WTC11 (cell line): ENCODE measurements at regions not wholly inside any gene's neighbourhood (a gene's known extent, or its start where the extent isn't known, plus 50 kb on each side); places are given as distances from the start of the nearest gene placed in this dataset.
A peak's percentile ranks its signal among the peaks of the same experiment; 100 is the strongest.
"Not testable (repeated sequence)": the region's sequence is repeated elsewhere in the genome, so short reads cannot be mapped to it uniquely, and the experiment has no call there.

Experiments used
- ATAC-seq: fragments of 200-7000 bp; cut with Tn5 transposase; 2 replicates; pipeline ENCODE4 v1.10.0; 2021; ENCODE audit warnings: mild to moderate bottlenecking, moderate library complexity
- CTCF ChIA-PET: fragments of 300-600 bp; sonication (Branson Sonifier 250); formaldehyde crosslinking; loops from one replicate; lab custom pipeline; 2021; ENCODE audit warnings: antibody characterized with exemption; lab: Charles Lee
- POLR2A ChIA-PET: fragments of 350-600 bp; sonication (Branson Sonifier 250); formaldehyde crosslinking; loops from one replicate; lab custom pipeline; 2021; ENCODE audit warnings: antibody characterized with exemption; lab: Charles Lee
- DNase-seq: peaks from one replicate; pipeline ENCODE4 v3.0.0; 2021; ENCODE audit warnings: low spot score
- H3K27ac Mint-ChIP-seq: 2 replicates; pipeline ENCODE4 v1.8.0; 2021; ENCODE audit warnings: mixed read lengths
- H3K27me3 Mint-ChIP-seq: 2 replicates; pipeline ENCODE4 v1.8.0; 2021; ENCODE audit warnings: low read depth, mild to moderate bottlenecking, moderate library complexity, mixed read lengths
- H3K36me3 Mint-ChIP-seq: 2 replicates; pipeline ENCODE4 v1.8.0; 2021; ENCODE audit warnings: mixed read lengths
- H3K4me1 Mint-ChIP-seq: 2 replicates; pipeline ENCODE4 v1.8.0; 2022; ENCODE audit warnings: mixed read lengths
- H3K4me3 Mint-ChIP-seq: 2 replicates; pipeline ENCODE4 v1.8.0; 2021; ENCODE audit warnings: mild to moderate bottlenecking, moderate library complexity, mixed read lengths
- H3K9me3 Mint-ChIP-seq: 2 replicates; pipeline ENCODE4 v1.8.0; 2021; ENCODE audit warnings: mixed read lengths
- AR ChIP-seq: fragments of 250-450 bp; sonication (Bioruptor Pico); IDR thresholded peaks from 2 replicates; pipeline ENCODE4 v1.9.0; 2021; ENCODE audit warnings: mild to moderate bottlenecking
- ATF3 ChIP-seq: sonication (generic); formaldehyde crosslinking; conservative IDR thresholded peaks from 2 replicates; pipeline ENCODE4 v1.8.1; 2022; ENCODE audit warnings: mild to moderate bottlenecking, missing genetic modification reagents
- CBFB ChIP-seq: sonication (generic); formaldehyde crosslinking; IDR thresholded peaks from 2 replicates; pipeline ENCODE4 v1.8.1; 2022; ENCODE audit warnings: mild to moderate bottlenecking, low read depth, missing genetic modification reagents
- ESRRA ChIP-seq: sonication (generic); formaldehyde crosslinking; IDR thresholded peaks from 2 replicates; pipeline ENCODE4 v1.8.1; 2022; ENCODE audit warnings: mild to moderate bottlenecking, missing genetic modification reagents, borderline replicate concordance
- MYBL2 ChIP-seq: sonication (generic); formaldehyde crosslinking; IDR thresholded peaks from 2 replicates; pipeline ENCODE4 v1.8.1; 2023; ENCODE audit warnings: mild to moderate bottlenecking, moderate library complexity, missing genetic modification reagents
- NFATC4 ChIP-seq: fragments of 250-450 bp; sonication (Bioruptor Pico); IDR thresholded peaks from 2 replicates; pipeline ENCODE4 v1.9.0; 2021; ENCODE audit warnings: mild to moderate bottlenecking
- SOX15 ChIP-seq: fragments of 250-450 bp; sonication (Bioruptor Pico); IDR thresholded peaks from 2 replicates; pipeline ENCODE4 v1.9.0; 2021; ENCODE audit warnings: mild to moderate bottlenecking
- SP1 ChIP-seq: sonication (generic); formaldehyde crosslinking; conservative IDR thresholded peaks from 2 replicates; pipeline ENCODE4 v1.8.1; 2022; ENCODE audit warnings: missing genetic modification reagents
- ZNF219 ChIP-seq: sonication (generic); formaldehyde crosslinking; IDR thresholded peaks from 2 replicates; pipeline ENCODE4 v1.8.0; 2023; ENCODE audit warnings: missing genetic modification reagents, mild to moderate bottlenecking, borderline replicate concordance
- ZNF416 ChIP-seq: fragments of 250-450 bp; sonication (Bioruptor Pico); IDR thresholded peaks from 2 replicates; pipeline ENCODE4 v1.9.0; 2021; ENCODE audit warnings: mild to moderate bottlenecking, inconsistent platforms
- ZNF423 ChIP-seq: fragments of 250-450 bp; sonication (Bioruptor Pico); IDR thresholded peaks from 2 replicates; pipeline ENCODE4 v2.1.2; 2022; ENCODE audit warnings: mild to moderate bottlenecking, moderate library complexity
- ZNF512 ChIP-seq: sonication (generic); formaldehyde crosslinking; IDR thresholded peaks from 2 replicates; pipeline ENCODE4 v1.8.1; 2022; ENCODE audit warnings: missing genetic modification reagents, borderline replicate concordance
- TF ChIP-seq, protein P1 (sequence below): sonication (generic); formaldehyde crosslinking; IDR thresholded peaks from 2 replicates; pipeline ENCODE4 v1.8.1; 2022; ENCODE audit warnings: mild to moderate bottlenecking, moderate library complexity, missing genetic modification reagents
- TF ChIP-seq, protein P2 (sequence below): fragments of 250-450 bp; sonication (Bioruptor Pico); conservative IDR thresholded peaks from 2 replicates; pipeline ENCODE4 v1.9.0; 2021; ENCODE audit warnings: mild to moderate bottlenecking

GRCh38 chr2:208609166-208609804, 202.7 kb downstream of the PTH2R start (continued):
- no peak for TF ChIP-seq ZNF416 (CRISPR knock-in tag)
- TF ChIP-seq, all 79 proteins: peak for 0

- H3K4me3 Mint-ChIP-seq, H3K4me1 Mint-ChIP-seq, ATAC-seq, H3K27ac Mint-ChIP-seq, DNase-seq, H3K36me3 Mint-ChIP-seq, POLR2A ChIA-PET, H3K27me3 Mint-ChIP-seq, CTCF ChIA-PET: not testable (repeated sequence)
- H3K9me3 Mint-ChIP-seq, result peaks cover 25% of the 10 kb centered on the region
These were observed 209.1 kb downstream of the PTH2R start for GRCh38 chr2:208615675-208616074.

- peaks cover 13% of the 10 kb centered on the region for H3K9me3 Mint-ChIP-seq
- ATAC-seq (peak; percentile 96), DNase-seq (peak; percentile 13)
- H3K4me3 Mint-ChIP-seq, result no peak overlapping the region
- no peak overlapping the region for H3K27ac Mint-ChIP-seq
- no peaks in the 10 kb centered on the region for H3K36me3 Mint-ChIP-seq
- TF ChIP-seq ZNF219 (CRISPR knock-in tag) (no peak), ESRRA (CRISPR knock-in tag) (no peak), ZNF416 (CRISPR knock-in tag) (no peak), AR (CRISPR knock-in tag) (no peak), SP1 (CRISPR knock-in tag) (no peak)
- TF ChIP-seq, protein P1, sequence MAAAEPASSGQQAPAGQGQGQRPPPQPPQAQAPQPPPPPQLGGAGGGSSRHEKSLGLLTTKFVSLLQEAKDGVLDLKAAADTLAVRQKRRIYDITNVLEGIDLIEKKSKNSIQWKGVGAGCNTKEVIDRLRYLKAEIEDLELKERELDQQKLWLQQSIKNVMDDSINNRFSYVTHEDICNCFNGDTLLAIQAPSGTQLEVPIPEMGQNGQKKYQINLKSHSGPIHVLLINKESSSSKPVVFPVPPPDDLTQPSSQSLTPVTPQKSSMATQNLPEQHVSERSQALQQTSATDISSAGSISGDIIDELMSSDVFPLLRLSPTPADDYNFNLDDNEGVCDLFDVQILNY (CRISPR knock-in tag), result no peak
- TF ChIP-seq, protein P2, sequence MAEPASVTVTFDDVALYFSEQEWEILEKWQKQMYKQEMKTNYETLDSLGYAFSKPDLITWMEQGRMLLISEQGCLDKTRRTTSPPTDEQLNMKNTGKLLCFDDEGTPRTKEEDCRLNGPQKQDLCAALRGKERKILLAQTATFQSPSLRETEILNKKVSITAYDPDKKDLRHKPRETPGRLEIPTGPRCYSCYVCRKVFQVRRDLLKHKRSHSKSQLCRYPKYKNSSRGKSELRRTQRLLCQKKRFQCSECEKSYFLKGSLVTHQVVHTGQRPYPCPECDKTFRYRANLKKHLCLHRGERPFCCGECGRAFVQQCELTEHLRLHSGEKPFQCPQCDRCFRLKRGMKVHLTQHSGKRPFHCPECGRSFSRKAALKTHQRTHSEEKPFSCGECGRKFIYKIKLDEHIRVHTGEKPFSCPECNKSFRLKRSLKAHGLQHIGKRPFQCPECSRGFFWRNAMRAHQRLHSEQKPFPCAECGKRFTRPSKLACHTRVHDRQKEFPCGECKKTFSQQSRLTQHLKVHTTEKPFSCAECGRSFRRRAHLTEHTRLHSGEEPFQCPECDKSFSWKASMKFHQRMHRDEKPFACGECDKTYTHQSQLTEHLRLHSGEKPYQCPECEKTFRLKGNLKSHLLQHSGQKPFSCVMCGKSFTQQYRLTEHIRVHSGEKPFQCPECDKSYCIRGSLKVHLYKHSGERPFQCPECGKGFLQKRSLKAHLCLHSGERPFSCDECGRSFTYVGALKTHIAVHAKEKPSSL, result no peak
- ChIA-PET CTCF (no interaction called here), POLR2A (interaction anchor here (0.6 kb wide), 1 partner anchor 11 kb away, joined by 7 read pairs; no protein-coding TSS in a partner anchor)
- H3K27me3 Mint-ChIP-seq, result no peaks in the 10 kb centered on the region
- H3K4me1 Mint-ChIP-seq, result peaks cover 4% of the 10 kb centered on the region; the same call in 1 of the 2 replicates
These were observed 211.6 kb downstream of the PTH2R start for GRCh38 chr2:208618220-208618619.

- no peak for ATAC-seq
- no peak for TF ChIP-seq CBFB
- Mint-ChIP-seq H3K9me3 (peaks cover 5% of the 10 kb centered on the region), H3K4me1 (peaks cover 4% of the 10 kb centered on the region; the same call in 1 of the 2 replicates), H3K27me3 (no peaks in the 10 kb centered on the region), H3K4me3 (no peak overlapping the region), H3K36me3 (no peaks in the 10 kb centered on the region), H3K27ac (no peak overlapping the region)
- DNase-seq, result no peak
- ChIA-PET POLR2A (no interaction called here), CTCF (no interaction called here)
These were observed 213.4 kb downstream of the PTH2R start for GRCh38 chr2:208619993-208620392.

- Mint-ChIP-seq H3K27ac (no peak overlapping the region), H3K4me3 (no peak overlapping the region), H3K4me1 (peaks cover 4% of the 10 kb centered on the region; the same call in 1 of the 2 replicates), H3K9me3 (peaks cover 5% of the 10 kb centered on the region), H3K36me3 (no peaks in the 10 kb centered on the region), H3K27me3 (no peaks in the 10 kb centered on the region)
- ChIA-PET CTCF (no interaction called here), POLR2A (no interaction called here)
- TF ChIP-seq SOX15 (CRISPR knock-in tag) (no peak), ZNF512 (CRISPR knock-in tag) (no peak), ZNF423 (CRISPR knock-in tag) (no peak), NFATC4 (CRISPR knock-in tag) (no peak), ATF3 (CRISPR knock-in tag) (no peak), MYBL2 (no peak)
- TF ChIP-seq, protein P1 (CRISPR knock-in tag), result no peak
- ATAC-seq, result no peak
- no peak for DNase-seq
These were observed 213.9 kb downstream of the PTH2R start for GRCh38 chr2:208620487-208620978.
